ENCODE measurements at regions not wholly inside any gene's neighbourhood (a gene's known extent, or its start where the extent isn't known, plus 50 kb on each side); places are given as distances from the start of the nearest gene placed in this dataset.

DNA sequence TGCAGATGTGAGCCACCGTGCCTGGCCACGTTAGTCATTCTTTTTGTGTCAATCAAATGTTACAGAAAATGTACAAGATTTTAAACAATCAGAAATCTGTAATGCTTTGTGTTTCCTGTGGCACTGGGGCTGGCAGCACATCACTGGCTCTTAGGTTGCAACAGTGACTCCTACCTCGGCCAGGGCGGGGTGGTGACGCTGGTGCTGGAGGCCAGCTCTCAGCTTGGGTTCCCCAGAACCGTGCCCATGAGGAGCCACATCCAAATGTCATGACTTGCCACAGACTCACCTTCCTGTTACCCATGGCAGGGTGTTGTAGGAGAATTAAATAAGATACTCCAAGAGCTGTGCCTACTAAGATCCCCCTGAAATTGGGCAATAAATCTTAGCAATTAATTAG, 161.7 kb downstream of the TEX29 start:
- DNase-seq = no peak
- 75 to 84% (median 82%) methylated on average over 6 of the region's 6 CpGs for WGBS, 3 donors
- intact Hi-C loops (cut with DNase I) = no loop called here

DNA sequence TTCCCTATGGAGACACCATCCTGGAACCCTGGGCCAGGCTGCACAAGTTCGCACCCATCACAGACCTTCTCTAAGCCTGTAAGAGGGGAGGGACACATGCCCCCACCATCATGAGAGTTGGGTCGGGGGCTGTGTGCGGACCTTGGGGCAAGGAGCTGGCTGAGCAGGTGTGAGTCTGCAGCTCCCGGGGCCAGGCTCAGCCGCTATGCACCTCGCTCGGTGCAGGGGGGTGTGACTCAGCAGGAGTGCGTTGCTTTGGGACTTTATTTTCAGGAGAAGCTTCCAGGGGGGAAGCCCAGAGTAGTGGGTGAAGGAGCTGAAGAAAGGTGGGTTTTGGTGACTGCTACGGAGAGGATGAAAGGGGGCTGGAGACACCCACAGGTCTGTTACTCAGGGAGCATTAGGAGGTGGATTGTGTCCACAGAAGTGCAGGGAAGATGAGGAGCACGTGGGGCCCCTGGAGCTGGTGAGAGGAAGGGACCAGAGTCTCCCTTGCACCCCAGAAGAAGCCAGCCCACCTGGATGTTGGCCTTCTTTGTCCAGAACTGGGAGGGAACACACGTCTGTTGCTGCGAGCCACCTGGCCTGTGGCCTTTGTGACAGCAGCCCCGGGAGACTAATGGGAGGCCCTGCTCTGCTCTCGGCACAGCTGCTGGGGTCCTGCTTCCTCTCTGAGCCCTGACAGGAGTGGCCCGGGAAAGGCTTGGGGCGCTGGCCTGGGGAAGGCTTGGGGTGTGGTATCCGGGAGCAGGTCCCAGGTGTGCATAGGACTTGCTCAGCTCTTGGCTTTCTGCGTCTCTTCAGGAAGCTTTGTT, 162.6 kb downstream of the TEX29 start:
- intact Hi-C loops (cut with DNase I) = no loop called here
- Histone ChIP-seq H3K4me1 (ENCODE audit: insufficient read depth) (no peaks in the 10 kb centered on the region), H3K4me3 (no peak overlapping the region), H3K9me3 (no peaks in the 10 kb centered on the region), H3K27me3 (no peaks in the 10 kb centered on the region), H3K36me3 (no peaks in the 10 kb centered on the region), H3K27ac (no peak overlapping the region)
- no peak for DNase-seq
- 80 to 89% (median 86%) methylated on average over 16 to 18 of the region's 18 CpGs for WGBS, 3 donors
- TF ChIP-seq, protein P1, sequence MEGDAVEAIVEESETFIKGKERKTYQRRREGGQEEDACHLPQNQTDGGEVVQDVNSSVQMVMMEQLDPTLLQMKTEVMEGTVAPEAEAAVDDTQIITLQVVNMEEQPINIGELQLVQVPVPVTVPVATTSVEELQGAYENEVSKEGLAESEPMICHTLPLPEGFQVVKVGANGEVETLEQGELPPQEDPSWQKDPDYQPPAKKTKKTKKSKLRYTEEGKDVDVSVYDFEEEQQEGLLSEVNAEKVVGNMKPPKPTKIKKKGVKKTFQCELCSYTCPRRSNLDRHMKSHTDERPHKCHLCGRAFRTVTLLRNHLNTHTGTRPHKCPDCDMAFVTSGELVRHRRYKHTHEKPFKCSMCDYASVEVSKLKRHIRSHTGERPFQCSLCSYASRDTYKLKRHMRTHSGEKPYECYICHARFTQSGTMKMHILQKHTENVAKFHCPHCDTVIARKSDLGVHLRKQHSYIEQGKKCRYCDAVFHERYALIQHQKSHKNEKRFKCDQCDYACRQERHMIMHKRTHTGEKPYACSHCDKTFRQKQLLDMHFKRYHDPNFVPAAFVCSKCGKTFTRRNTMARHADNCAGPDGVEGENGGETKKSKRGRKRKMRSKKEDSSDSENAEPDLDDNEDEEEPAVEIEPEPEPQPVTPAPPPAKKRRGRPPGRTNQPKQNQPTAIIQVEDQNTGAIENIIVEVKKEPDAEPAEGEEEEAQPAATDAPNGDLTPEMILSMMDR (IDR thresholded peaks at IDR 0.05) = no peak
- no peak for TF ChIP-seq POLR2A (IDR thresholded peaks at IDR 0.05)
- TF ChIP-seq EP300 (IDR thresholded peaks at IDR 0.05) = no peak

More for the DNA sequence above, 161.7 kb downstream of the TEX29 start:
- H3K27ac ChIP-seq = no peak overlapping the region
- H3K36me3 ChIP-seq = no peaks in the 10 kb centered on the region
- no peak overlapping the region for H3K4me3 ChIP-seq
- TF ChIP-seq EP300 (IDR thresholded peaks at IDR 0.05) (no peak), POLR2A (IDR thresholded peaks at IDR 0.05) (no peak)
- TF ChIP-seq, protein P1 (IDR thresholded peaks at IDR 0.05) = no peak
- no peaks in the 10 kb centered on the region for H3K4me1 ChIP-seq (ENCODE audit: insufficient read depth)
- no peaks in the 10 kb centered on the region for H3K27me3 ChIP-seq
- H3K9me3 ChIP-seq = no peaks in the 10 kb centered on the region

DNA sequence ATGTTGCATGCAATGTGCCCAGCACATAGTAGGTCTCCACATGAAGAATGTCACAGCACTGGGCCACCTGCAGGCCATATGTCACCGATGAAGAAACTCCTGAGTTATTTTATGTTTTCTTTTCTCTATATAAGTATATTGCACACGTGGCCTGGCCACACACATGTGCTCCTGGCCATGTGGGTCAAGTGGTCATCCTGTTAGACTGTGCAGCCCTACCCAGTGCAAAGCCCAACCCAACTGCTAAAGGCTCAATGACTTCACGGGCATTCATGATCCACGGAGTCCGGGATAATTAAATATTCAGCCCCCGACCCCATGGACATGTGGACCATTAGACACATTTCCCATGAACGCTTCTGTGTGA, 163.2 kb downstream of the TEX29 start:
- no peak for DNase-seq
- intact Hi-C loops (cut with DNase I) = no loop called here
- TF ChIP-seq, protein P1 (IDR thresholded peaks at IDR 0.05) = no peak
- TF ChIP-seq POLR2A (IDR thresholded peaks at IDR 0.05) (no peak), EP300 (IDR thresholded peaks at IDR 0.05) (no peak)

DNA sequence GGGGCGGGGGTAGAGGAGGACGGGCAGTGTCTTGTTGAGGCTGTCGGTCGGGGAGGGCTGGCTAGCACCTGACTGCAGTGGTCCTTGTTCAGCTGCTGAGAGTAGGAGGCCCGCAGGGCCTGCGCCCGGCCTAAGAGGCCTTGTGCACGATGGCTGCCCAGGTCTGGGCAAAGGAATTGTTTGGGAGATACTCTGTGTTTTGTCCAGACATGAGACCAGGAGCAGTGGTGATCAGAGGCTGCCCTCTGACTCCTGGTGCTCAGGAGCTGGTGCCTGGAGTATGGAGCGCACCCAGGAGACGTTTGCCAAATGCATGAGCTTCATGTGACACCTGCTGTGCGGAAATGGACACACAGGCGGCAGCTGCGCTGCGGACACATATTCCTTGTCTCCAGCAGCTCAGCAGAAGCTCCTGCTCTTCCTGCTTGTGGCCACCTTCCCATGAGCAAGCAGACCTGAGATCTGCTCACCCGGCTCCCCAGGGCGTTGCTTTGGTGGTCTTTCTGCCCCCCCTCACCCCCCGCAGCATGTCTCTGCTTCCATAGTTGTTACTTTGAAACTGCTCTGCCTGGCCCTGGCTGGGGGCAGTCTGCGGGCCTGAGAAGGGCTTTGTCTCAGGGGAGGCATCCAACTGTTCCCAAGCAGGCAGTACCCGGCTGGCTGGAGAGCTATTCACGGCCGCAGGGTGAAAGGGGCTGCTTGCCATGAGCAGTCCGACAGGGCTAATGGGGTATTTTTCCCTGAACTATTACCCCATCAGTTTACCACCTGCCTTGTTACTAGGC, 163.9 kb downstream of the TEX29 start:
- H3K9me3 ChIP-seq = peaks cover 0 to 6% of the 10 kb centered on the region in 2 donors
- DNase-seq = no peak
- no peaks in the 10 kb centered on the region for H3K27me3 ChIP-seq
- no peaks in the 10 kb centered on the region for H3K4me1 ChIP-seq (ENCODE audit: insufficient read depth)
- 77 to 78% (median 78%) methylated on average over 22 of the region's 22 CpGs for WGBS, 3 donors
- intact Hi-C loops (cut with DNase I) = no loop called here
- H3K36me3 ChIP-seq = no peaks in the 10 kb centered on the region
- TF ChIP-seq POLR2A (IDR thresholded peaks at IDR 0.05) = no peak
- TF ChIP-seq, protein P1 (IDR thresholded peaks at IDR 0.05) = no peak
- no peak overlapping the region for H3K4me3 ChIP-seq
- no peak overlapping the region for H3K27ac ChIP-seq

More for the DNA sequence above, 163.2 kb downstream of the TEX29 start:
- WGBS, 3 donors = 87 to 89% (median 88%) methylated on average over 7 of the region's 7 CpGs
- Histone ChIP-seq H3K4me3 (no peak overlapping the region), H3K27ac (no peak overlapping the region), H3K4me1 (ENCODE audit: insufficient read depth) (no peaks in the 10 kb centered on the region), H3K36me3 (no peaks in the 10 kb centered on the region), H3K27me3 (no peaks in the 10 kb centered on the region), H3K9me3 (peaks cover 0 to 3% of the 10 kb centered on the region in 2 donors)

Measured in ovary (tissue), 7 donors.